ENCODE measurements at regions not wholly inside any gene's neighbourhood (a gene's known extent, or its start where the extent isn't known, plus 50 kb on each side); places are given as distances from the start of the nearest gene placed in this dataset.

DNA sequence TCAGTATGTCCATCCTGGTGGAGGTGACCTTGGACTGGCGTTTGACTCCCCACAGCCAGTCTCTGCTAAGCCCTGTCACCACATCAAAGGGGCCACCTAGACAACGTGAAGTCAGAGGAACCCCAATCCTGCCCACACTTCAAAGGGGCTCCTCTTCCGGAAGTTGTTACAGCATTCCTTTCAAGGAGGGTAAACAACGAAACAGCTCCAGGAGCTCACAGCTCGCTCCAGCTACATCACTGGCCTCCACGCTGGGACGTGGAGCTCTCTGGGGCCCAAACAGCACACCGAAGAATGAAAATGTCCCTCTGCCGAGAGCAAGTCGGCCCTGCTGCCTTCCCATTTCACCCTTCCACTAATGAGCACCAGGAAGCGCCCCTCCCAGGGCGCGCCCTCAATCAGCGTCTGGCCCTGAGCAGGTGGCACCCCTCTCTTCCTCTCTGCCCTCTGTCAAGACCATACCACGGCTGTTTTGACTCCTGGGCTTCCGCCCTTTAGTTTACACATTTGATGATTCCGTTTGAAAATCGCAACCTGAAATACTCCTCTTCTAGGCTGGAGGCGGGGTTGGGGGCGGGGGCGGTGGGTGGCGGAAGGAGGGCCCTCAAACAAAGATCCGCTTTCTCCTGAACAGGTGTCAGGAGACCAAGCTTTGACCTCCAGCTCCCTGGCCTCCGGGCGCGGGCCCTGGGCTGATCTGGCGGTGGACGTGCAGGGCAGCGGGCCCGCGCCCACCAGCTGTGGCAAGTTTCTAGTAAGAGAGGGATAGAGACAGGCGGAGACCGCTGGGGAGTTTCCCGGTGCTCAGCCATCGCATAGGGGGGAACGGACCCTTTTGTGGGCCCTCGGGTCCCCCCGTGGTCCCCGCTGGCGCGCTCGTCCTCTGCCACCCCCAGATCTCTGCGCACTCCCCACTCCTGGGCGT is 53.1 kb upstream of the KDM7A start (continued):
- TF ChIP-seq, protein P1, sequence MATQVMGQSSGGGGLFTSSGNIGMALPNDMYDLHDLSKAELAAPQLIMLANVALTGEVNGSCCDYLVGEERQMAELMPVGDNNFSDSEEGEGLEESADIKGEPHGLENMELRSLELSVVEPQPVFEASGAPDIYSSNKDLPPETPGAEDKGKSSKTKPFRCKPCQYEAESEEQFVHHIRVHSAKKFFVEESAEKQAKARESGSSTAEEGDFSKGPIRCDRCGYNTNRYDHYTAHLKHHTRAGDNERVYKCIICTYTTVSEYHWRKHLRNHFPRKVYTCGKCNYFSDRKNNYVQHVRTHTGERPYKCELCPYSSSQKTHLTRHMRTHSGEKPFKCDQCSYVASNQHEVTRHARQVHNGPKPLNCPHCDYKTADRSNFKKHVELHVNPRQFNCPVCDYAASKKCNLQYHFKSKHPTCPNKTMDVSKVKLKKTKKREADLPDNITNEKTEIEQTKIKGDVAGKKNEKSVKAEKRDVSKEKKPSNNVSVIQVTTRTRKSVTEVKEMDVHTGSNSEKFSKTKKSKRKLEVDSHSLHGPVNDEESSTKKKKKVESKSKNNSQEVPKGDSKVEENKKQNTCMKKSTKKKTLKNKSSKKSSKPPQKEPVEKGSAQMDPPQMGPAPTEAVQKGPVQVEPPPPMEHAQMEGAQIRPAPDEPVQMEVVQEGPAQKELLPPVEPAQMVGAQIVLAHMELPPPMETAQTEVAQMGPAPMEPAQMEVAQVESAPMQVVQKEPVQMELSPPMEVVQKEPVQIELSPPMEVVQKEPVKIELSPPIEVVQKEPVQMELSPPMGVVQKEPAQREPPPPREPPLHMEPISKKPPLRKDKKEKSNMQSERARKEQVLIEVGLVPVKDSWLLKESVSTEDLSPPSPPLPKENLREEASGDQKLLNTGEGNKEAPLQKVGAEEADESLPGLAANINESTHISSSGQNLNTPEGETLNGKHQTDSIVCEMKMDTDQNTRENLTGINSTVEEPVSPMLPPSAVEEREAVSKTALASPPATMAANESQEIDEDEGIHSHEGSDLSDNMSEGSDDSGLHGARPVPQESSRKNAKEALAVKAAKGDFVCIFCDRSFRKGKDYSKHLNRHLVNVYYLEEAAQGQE (IDR thresholded peaks at IDR 0.05; ENCODE audit: borderline replicate concordance in 1 of 2, low read depth in 1 of 2, low read length in 2 of 2): peak in 1 of 2 experiments; percentile 84; a peak in 2 of 4 replicates
- TF ChIP-seq HMG20B (CRISPR knock-in tag; conservative IDR thresholded peaks at IDR 0.05) (peak; percentile 94), REPIN1 (CRISPR knock-in tag; IDR thresholded peaks at IDR 0.05; ENCODE audit: borderline replicate concordance, low read depth) (peak; percentile 83; the same call in 1 of the 2 replicates), SKI (IDR thresholded peaks at IDR 0.05; ENCODE audit: partially characterized antibody) (peak; percentile 99), NR2C2 (CRISPR knock-in tag; IDR thresholded peaks at IDR 0.05; ENCODE audit: borderline replicate concordance) (no peak), DR1 (CRISPR knock-in tag; IDR thresholded peaks at IDR 0.05) (peak; percentile 32; the same call in 1 of the 2 replicates), ATRX (CRISPR knock-in tag; IDR thresholded peaks at IDR 0.05; ENCODE audit: borderline replicate concordance) (0 out of 2 replicates have a peak, but pooled peaks have one; percentile 69), ZNF589 (CRISPR knock-in tag; conservative IDR thresholded peaks at IDR 0.05) (peak; percentile 88), ZNF629 (CRISPR knock-in tag; conservative IDR thresholded peaks at IDR 0.05) (no peak), ZSCAN20 (CRISPR knock-in tag; IDR thresholded peaks at IDR 0.05; ENCODE audit: borderline replicate concordance) (0 out of 2 replicates have a peak, but pooled peaks have one; percentile 43), ZBTB21 (CRISPR knock-in tag; IDR thresholded peaks at IDR 0.05) (peak; percentile 85), SOX5 (CRISPR knock-in tag; IDR thresholded peaks at IDR 0.05; ENCODE audit: borderline replicate concordance) (peak; percentile 93), ZNF703 (CRISPR knock-in tag; IDR thresholded peaks at IDR 0.05; ENCODE audit: borderline replicate concordance) (peak; percentile 81; the same call in 1 of the 2 replicates)
- TF ChIP-seq, protein P2, sequence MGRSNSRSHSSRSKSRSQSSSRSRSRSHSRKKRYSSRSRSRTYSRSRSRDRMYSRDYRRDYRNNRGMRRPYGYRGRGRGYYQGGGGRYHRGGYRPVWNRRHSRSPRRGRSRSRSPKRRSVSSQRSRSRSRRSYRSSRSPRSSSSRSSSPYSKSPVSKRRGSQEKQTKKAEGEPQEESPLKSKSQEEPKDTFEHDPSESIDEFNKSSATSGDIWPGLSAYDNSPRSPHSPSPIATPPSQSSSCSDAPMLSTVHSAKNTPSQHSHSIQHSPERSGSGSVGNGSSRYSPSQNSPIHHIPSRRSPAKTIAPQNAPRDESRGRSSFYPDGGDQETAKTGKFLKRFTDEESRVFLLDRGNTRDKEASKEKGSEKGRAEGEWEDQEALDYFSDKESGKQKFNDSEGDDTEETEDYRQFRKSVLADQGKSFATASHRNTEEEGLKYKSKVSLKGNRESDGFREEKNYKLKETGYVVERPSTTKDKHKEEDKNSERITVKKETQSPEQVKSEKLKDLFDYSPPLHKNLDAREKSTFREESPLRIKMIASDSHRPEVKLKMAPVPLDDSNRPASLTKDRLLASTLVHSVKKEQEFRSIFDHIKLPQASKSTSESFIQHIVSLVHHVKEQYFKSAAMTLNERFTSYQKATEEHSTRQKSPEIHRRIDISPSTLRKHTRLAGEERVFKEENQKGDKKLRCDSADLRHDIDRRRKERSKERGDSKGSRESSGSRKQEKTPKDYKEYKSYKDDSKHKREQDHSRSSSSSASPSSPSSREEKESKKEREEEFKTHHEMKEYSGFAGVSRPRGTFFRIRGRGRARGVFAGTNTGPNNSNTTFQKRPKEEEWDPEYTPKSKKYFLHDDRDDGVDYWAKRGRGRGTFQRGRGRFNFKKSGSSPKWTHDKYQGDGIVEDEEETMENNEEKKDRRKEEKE (IDR thresholded peaks at IDR 0.05): no peak
- TF ChIP-seq, protein P3, sequence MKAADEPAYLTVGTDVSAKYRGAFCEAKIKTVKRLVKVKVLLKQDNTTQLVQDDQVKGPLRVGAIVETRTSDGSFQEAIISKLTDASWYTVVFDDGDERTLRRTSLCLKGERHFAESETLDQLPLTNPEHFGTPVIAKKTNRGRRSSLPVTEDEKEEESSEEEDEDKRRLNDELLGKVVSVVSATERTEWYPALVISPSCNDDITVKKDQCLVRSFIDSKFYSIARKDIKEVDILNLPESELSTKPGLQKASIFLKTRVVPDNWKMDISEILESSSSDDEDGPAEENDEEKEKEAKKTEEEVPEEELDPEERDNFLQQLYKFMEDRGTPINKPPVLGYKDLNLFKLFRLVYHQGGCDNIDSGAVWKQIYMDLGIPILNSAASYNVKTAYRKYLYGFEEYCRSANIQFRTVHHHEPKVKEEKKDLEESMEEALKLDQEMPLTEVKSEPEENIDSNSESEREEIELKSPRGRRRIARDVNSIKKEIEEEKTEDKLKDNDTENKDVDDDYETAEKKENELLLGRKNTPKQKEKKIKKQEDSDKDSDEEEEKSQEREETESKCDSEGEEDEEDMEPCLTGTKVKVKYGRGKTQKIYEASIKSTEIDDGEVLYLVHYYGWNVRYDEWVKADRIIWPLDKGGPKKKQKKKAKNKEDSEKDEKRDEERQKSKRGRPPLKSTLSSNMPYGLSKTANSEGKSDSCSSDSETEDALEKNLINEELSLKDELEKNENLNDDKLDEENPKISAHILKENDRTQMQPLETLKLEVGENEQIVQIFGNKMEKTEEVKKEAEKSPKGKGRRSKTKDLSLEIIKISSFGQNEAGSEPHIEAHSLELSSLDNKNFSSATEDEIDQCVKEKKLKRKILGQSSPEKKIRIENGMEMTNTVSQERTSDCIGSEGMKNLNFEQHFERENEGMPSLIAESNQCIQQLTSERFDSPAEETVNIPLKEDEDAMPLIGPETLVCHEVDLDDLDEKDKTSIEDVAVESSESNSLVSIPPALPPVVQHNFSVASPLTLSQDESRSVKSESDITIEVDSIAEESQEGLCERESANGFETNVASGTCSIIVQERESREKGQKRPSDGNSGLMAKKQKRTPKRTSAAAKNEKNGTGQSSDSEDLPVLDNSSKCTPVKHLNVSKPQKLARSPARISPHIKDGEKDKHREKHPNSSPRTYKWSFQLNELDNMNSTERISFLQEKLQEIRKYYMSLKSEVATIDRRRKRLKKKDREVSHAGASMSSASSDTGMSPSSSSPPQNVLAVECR (CRISPR knock-in tag; IDR thresholded peaks at IDR 0.05; ENCODE audit: borderline replicate concordance): peak; percentile 48

Measured in HepG2 (cell line).